ENCODE measurements at regions not wholly inside any gene's neighbourhood (a gene's known extent, or its start where the extent isn't known, plus 50 kb on each side); places are given as distances from the start of the nearest gene placed in this dataset.
A peak's percentile ranks its signal among the peaks of the same experiment; 100 is the strongest.
"Not testable (repeated sequence)": the region's sequence is repeated elsewhere in the genome, so short reads cannot be mapped to it uniquely, and the experiment has no call there.

DNA sequence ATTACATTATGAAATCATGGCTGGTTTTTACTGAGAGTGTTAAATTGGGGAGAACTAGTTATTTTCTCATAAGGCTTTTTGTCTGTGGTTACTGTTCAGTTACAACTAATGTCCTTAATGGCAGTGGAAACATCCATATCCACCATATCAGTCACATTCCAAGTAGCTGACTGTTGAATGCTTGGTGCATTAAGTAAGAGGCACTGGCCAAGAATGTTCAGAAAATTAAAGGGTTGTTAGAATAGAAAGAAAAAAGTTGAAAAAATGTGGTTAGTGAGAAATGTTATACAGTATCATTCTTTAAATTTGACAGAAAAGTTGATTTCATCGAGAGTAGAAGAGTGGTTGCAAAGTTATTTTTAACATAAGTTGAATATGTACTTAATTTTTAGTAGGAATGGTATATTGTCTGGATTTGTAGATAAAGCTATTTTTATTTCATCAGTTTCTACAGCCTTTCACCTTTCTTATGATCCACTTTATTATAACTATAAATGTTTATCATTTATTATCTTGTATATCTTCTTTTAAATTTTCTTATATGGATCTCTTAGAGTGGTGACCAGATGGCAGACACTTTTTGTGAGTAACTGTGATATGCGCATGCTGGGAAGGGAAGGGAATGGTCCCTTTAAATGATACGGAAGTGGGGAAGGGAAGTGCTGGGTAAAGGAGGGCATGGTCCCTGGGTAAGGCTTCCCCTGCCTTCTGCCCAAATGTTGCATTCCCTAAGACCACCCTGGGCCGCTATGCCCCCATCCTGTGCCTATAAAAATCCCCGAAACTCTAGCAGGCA is 2407.1 kb downstream of the ARAP2 start:
- peak overlapping the region; percentile 72 for H3K27ac Mint-ChIP-seq
- peak; percentile 80 for DNase-seq
- H3K4me1 Mint-ChIP-seq (ENCODE audit: low read depth): peaks cover 59% of the 10 kb centered on the region
- no peaks in the 10 kb centered on the region for H3K27me3 Mint-ChIP-seq (ENCODE audit: insufficient read depth)
- H3K4me3 Mint-ChIP-seq: peak overlapping the region; percentile 48
- 0 out of 2 replicates have a peak, but pooled peaks cover 5% of the 10 kb centered on the region for H3K9me3 Mint-ChIP-seq
- peaks cover 9% of the 10 kb centered on the region for H3K36me3 Mint-ChIP-seq (ENCODE audit: low read depth)
- TF ChIP-seq, protein P1, sequence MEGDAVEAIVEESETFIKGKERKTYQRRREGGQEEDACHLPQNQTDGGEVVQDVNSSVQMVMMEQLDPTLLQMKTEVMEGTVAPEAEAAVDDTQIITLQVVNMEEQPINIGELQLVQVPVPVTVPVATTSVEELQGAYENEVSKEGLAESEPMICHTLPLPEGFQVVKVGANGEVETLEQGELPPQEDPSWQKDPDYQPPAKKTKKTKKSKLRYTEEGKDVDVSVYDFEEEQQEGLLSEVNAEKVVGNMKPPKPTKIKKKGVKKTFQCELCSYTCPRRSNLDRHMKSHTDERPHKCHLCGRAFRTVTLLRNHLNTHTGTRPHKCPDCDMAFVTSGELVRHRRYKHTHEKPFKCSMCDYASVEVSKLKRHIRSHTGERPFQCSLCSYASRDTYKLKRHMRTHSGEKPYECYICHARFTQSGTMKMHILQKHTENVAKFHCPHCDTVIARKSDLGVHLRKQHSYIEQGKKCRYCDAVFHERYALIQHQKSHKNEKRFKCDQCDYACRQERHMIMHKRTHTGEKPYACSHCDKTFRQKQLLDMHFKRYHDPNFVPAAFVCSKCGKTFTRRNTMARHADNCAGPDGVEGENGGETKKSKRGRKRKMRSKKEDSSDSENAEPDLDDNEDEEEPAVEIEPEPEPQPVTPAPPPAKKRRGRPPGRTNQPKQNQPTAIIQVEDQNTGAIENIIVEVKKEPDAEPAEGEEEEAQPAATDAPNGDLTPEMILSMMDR (IDR thresholded peaks at IDR 0.05): no peak

DNA sequence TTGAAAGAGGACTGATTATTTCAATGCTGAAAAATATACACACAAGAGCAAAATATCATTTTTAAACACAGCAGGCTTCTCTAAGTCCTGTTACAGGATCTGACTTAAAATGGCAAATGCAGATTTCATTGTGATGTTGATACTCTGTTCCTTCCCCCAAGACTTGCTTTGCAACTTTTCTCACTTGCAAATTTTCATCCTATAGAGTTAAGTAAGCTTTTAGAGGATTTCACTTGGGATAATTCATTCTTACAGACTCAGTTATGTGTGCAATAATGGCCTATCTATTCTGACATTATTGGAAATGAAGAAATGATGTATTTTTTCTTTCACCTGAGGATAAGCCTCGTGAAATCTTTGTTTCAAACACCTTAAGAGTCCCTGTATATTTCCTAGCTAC is 2403.2 kb downstream of the ARAP2 start:
- Mint-ChIP-seq H3K4me1 (ENCODE audit: low read depth) (peaks cover 22% of the 10 kb centered on the region), H3K36me3 (ENCODE audit: low read depth) (peaks cover 16% of the 10 kb centered on the region), H3K4me3 (no peak overlapping the region), H3K27ac (no peak overlapping the region), H3K27me3 (ENCODE audit: insufficient read depth) (no peaks in the 10 kb centered on the region), H3K9me3 (peaks cover 14% of the 10 kb centered on the region)
- DNase-seq: no peak
- TF ChIP-seq, protein P1 (IDR thresholded peaks at IDR 0.05): no peak

DNA sequence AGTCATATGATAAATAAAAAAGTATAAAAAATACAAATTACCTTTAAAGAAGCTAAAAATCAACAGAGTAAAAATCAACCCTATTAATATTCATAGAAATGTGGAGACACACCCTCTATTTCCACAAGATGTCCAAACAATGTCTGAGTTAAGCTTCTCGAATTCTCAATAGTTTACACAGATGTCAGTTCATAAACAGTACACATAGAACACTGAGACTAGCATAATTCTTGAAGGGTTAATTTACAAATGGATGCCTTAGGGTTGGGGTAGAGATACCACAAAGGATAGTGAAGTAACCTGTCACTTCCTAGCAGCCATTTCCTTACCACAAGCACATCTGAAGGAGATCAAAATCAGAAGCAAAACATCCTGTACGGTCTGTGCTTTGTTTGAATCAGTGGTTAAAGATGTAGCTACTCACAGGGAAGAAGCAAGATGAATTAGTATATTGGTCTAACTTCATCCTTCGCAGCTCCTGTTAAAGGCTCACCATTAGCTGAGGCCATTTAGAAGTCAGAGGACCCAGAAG is 2393.9 kb downstream of the ARAP2 start:
- H3K27me3 Mint-ChIP-seq (ENCODE audit: insufficient read depth): no peaks in the 10 kb centered on the region; the same call in 1 of the 2 replicates
- TF ChIP-seq, protein P1 (IDR thresholded peaks at IDR 0.05): no peak
- peaks cover 9% of the 10 kb centered on the region; the same call in 1 of the 2 replicates for H3K36me3 Mint-ChIP-seq (ENCODE audit: low read depth)
- peak; percentile 32 for DNase-seq
- H3K4me3 Mint-ChIP-seq: no peak overlapping the region
- H3K9me3 Mint-ChIP-seq: peaks cover 21% of the 10 kb centered on the region
- peaks cover 15% of the 10 kb centered on the region for H3K4me1 Mint-ChIP-seq (ENCODE audit: low read depth)
- peak overlapping the region; percentile 16; the same call in 1 of the 2 replicates for H3K27ac Mint-ChIP-seq

DNA sequence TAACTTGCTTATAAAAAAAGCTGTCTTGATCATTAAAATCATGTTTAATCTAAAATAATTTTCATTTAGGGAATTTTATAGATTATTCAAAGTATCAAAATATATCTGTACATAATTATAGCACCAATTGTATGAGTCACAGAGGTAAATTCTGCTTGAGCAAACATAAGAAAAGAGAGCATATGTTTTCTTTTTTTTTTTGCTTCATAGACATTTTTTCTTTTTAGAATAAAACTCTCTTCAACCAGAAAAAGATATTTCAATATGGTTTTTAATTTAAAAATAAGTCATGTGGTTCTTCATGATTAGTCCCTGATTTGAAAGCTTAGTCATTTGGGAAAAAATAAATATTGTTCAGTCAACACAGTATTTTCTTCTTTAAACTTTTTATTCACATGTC is 2390.6 kb downstream of the ARAP2 start:
- DNase-seq; H3K27ac Mint-ChIP-seq; H3K4me3 Mint-ChIP-seq; H3K27me3 Mint-ChIP-seq (ENCODE audit: insufficient read depth); H3K36me3 Mint-ChIP-seq (ENCODE audit: low read depth); H3K9me3 Mint-ChIP-seq: not testable (repeated sequence)
- peaks cover 15% of the 10 kb centered on the region for H3K4me1 Mint-ChIP-seq (ENCODE audit: low read depth)

DNA sequence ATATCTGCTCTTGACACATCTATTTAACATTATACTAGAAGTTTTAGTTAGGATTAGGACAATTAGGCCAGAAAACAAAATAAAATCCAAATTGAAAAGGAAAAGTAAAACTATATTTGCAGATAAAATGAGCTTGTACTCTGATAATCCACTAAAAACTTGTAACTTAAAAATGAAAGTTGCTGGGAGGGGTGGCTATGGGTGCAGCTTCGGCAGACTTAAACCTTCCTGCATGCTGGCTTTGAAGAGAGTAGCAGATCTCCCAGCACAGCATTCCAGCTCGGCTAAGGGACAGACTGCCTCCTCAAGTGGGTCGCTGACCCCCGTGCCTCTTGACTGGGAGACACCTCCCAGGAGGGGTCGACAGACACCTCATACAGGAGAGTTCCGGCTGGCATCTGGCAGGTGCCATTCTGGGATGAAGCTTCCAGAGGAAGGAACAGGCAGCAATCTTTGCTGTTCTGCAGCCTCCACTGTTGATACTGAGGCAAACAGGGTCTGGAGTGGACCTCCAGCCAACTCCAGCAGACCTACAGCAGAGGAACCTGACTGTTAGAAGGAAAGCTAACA is 2379.9 kb downstream of the ARAP2 start:
- no peak for DNase-seq
- H3K4me3 Mint-ChIP-seq: no peak overlapping the region
- peaks cover under 1% of the 10 kb centered on the region; the same call in 1 of the 2 replicates for H3K4me1 Mint-ChIP-seq (ENCODE audit: low read depth)
- H3K9me3 Mint-ChIP-seq: peaks cover 15% of the 10 kb centered on the region
- H3K27ac Mint-ChIP-seq: no peak overlapping the region
- peaks cover 22% of the 10 kb centered on the region; the same call in 1 of the 2 replicates for H3K36me3 Mint-ChIP-seq (ENCODE audit: low read depth)
- H3K27me3 Mint-ChIP-seq (ENCODE audit: insufficient read depth): peaks cover 2% of the 10 kb centered on the region
- TF ChIP-seq, protein P1 (IDR thresholded peaks at IDR 0.05): no peak

DNA sequence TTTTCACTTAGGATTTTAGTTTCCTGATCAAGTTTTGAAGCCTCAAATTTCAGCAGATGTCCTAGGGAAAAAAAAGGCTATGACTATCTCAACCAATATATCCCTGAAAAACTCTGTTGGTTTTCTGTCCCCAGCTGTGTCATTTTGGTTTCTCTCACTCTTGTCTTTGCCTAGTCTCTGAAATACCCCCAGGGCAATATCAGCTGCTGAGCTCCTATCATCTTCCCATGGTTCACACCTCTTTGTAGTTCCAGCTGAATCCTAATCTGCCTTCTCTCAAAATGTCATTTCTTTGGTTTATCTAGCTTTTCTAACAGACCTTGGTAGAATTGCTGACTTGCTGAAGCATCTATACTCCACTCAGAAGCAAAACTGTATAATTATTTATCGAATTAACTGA is 2370.5 kb downstream of the ARAP2 start:
- TF ChIP-seq, protein P1 (IDR thresholded peaks at IDR 0.05): no peak
- Mint-ChIP-seq H3K4me1 (ENCODE audit: low read depth) (no peaks in the 10 kb centered on the region), H3K9me3 (peaks cover 7% of the 10 kb centered on the region), H3K36me3 (ENCODE audit: low read depth) (peaks cover 6% of the 10 kb centered on the region), H3K4me3 (no peak overlapping the region), H3K27me3 (ENCODE audit: insufficient read depth) (0 out of 2 replicates have a peak, but pooled peaks cover 2% of the 10 kb centered on the region), H3K27ac (no peak overlapping the region)
- DNase-seq: no peak

All from HFFc6 (cell line).